ENCODE measurements at regions not wholly inside any gene's neighbourhood (a gene's known extent, or its start where the extent isn't known, plus 50 kb on each side); places are given as distances from the start of the nearest gene placed in this dataset.

DNA sequence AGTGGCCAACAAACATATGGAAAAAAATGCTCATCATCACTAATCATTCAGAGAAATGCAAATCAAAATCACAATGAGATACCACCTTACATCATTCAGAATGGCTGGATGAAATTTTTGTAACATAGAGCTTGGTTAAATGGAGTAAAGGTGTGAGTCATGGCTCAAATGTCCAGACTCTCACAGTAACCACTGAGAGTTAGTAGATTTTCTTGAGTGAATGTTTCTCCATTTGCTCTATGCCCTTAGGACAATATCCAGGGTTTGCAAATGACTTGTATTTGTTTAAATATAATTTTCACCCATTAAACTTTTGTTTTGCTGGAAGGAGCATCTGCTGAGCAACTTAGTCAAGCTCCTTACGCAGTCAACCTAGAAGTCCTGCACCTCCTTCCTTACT, 967.2 kb downstream of the XPNPEP1 start:
- TF ChIP-seq, protein P1, sequence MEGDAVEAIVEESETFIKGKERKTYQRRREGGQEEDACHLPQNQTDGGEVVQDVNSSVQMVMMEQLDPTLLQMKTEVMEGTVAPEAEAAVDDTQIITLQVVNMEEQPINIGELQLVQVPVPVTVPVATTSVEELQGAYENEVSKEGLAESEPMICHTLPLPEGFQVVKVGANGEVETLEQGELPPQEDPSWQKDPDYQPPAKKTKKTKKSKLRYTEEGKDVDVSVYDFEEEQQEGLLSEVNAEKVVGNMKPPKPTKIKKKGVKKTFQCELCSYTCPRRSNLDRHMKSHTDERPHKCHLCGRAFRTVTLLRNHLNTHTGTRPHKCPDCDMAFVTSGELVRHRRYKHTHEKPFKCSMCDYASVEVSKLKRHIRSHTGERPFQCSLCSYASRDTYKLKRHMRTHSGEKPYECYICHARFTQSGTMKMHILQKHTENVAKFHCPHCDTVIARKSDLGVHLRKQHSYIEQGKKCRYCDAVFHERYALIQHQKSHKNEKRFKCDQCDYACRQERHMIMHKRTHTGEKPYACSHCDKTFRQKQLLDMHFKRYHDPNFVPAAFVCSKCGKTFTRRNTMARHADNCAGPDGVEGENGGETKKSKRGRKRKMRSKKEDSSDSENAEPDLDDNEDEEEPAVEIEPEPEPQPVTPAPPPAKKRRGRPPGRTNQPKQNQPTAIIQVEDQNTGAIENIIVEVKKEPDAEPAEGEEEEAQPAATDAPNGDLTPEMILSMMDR (IDR thresholded peaks at IDR 0.05), result no peak
- TF ChIP-seq POLR2A (IDR thresholded peaks at IDR 0.05), result no peak

Measured in uterus (tissue), 2 donors.